ENCODE measurements at regions not wholly inside any gene's neighbourhood (a gene's known extent, or its start where the extent isn't known, plus 50 kb on each side); places are given as distances from the start of the nearest gene placed in this dataset.

- Histone ChIP-seq H3K4me3 (no peak overlapping the region), H3K4me2 (ENCODE audit: control insufficient read depth, insufficient read depth) (no peak overlapping the region), H3K9me3 (replicated peaks; ENCODE audit: control insufficient read depth, insufficient read depth, low read length) (no peaks in the 10 kb centered on the region; the same call in 2 of the 3 replicates), H3K27ac (ENCODE audit: control insufficient read depth, insufficient read depth) (no peak overlapping the region), H3K9ac (ENCODE audit: control insufficient read depth, insufficient read depth, low read length) (no peak overlapping the region), H3K79me2 (ENCODE audit: control insufficient read depth, insufficient read depth, low read length) (no peaks in the 10 kb centered on the region), H3K4me1 (ENCODE audit: control insufficient read depth, insufficient read depth, low read length) (no peaks in the 10 kb centered on the region), H3K27me3 (replicated peaks in 1 of 2; ENCODE audit: control insufficient read depth in 2 of 2, insufficient read depth in 2 of 2, low read length in 1 of 2) (no peaks in the 10 kb centered on the region), H3K36me3 (ENCODE audit: control insufficient read depth in 2 of 2, insufficient read depth in 2 of 2, low read length in 1 of 2) (no peaks in the 10 kb centered on the region), H4K20me1 (ENCODE audit: control insufficient read depth, insufficient read depth) (no peaks in the 10 kb centered on the region), H2AFZ (ENCODE audit: control insufficient read depth, low read depth, low read length) (no peak overlapping the region)
- ATAC-seq (no peak; the same call in 2 of the 3 replicates), DNase-seq (ENCODE audit: low read depth, low spot score) (no peak), FAIRE-seq (no peak)
- ChIA-PET RAD21 (ENCODE audit: unreplicated experiment) (interaction anchor here (1.6 to 5.6 kb wide), 4 partner anchors 11 to 293 kb away, joined by 3 to 42 read pairs (median 16); no protein-coding TSS in a partner anchor), SMC1A (ENCODE audit: uncharacterized antibody, unreplicated experiment) (interaction anchor here (0.8 to 3.6 kb wide), 7 partner anchors 10 to 101 kb away, joined by 3 to 23 read pairs (median 5); no protein-coding TSS in a partner anchor), POLR2A (interaction anchor here (0.5 kb wide), 2 partner anchors 195 to 294 kb away, joined by 3 to 4 read pairs; no protein-coding TSS in a partner anchor), CTCF (interaction anchor here (1.1 to 4.7 kb wide), 2 partner anchors 20 to 33 kb away, joined by 3 to 19 read pairs; no protein-coding TSS in a partner anchor)
- WGBS (ENCODE audit: insufficient coverage, insufficient replicate concordance, low lambda C conversion rate, missing lambda C conversion rate), result 17% methylated on average over 2 of the region's 2 CpGs
- intact Hi-C loops (cut with micrococcal nuclease; ENCODE audit: unreplicated experiment), result no loop called here
- in situ Hi-C loops (cut with MboI), result no loop called here
- BruUV-seq (replicated peaks), result no TSS peak
- TF ChIP-seq ZNF687 (IDR thresholded peaks at IDR 0.05) (0 out of 2 replicates have a peak, but pooled peaks have one; percentile 19), RCOR1 (conservative IDR thresholded peaks at IDR 0.05; ENCODE audit: low read depth, low read length) (no peak)
Measured at GRCh38 chr7:46651070-46651469, 730.0 kb upstream of the IGFBP3 start.
